GM12872 (cell line): ENCODE measurements at regions not wholly inside any gene's neighbourhood (a gene's known extent, or its start where the extent isn't known, plus 50 kb on each side); places are given as distances from the start of the nearest gene placed in this dataset.

Source experiments
- CTCF ChIP-seq: IDR thresholded peaks from 3 replicates; pipeline ENCODE4 v1.5.1; 2011; ENCODE audit warnings: low read depth, mild to moderate bottlenecking, low read length, moderate library complexity; ENCODE audit not compliant: insufficient read depth

DNA sequence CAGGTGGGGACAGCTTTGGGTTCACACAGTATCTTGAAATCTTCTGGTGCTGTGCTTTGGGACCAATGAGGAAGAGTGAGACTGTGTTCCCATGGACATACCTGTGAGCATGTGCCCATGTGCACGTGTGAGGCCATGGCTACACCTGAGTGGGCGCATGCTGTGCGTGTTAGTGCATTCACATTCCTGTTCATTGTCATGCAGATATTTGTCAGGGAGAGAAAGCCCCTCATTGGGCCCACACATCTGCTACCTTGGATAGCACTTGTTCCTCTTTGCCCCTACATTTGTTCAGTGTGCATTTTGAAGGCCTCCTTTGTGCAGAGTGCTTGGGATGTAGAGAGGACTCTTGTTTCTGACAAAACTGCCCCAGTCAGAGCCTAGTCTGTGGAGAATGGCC lies 154.3 kb upstream of the E2F8 start:
- no peak for TF ChIP-seq CTCF

DNA sequence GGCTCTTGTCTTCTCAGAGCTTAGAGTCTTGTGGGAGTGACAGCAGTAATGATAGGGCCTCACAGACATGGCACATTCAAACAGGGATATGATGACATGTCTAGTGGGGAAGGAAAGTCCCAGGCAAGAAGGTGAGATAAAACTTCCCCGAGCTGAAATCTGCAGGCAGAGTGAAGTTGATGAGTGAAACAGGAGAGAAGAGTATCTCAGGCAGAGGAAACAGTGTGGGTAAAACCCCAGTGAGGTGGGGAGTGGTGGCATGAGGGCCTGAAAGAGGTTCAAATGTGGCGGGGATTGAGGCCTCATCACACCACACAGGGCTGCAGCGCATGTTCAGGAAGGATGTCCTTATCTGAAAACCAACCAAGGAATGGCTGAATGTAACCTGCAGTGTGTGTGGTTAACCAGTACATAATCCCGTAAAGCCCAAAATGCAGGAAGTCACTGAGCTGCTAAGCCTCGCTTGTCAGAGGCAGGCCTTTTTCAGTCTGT lies 153.8 kb upstream of the E2F8 start:
- no peak for TF ChIP-seq CTCF

DNA sequence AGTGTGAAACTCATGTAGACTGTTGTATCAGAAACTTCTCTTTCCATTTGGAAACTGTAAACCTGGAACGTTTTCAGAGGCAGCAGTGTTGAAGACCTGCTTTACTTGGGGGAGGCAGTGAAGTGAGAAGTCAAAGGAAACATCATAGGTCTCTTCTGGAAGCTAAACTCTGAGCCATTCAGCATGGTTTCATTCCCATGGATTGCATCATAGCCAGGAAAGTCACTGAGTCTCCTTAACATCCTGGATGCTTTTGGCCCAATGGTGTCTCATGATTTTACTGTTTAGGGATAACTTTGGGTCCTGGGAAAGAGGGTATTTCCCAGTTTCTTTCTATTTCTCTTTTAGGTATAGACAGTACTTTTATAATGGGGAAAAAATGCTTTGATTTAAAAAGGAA lies 153.2 kb upstream of the E2F8 start:
- TF ChIP-seq CTCF: no peak

GRCh38 chr11:19392847-19393518 lies 152.2 kb upstream of the E2F8 start:
- no peak for TF ChIP-seq CTCF

- no peak for TF ChIP-seq CTCF
Observed at GRCh38 chr11:19392321-19392720, 151.6 kb upstream of the E2F8 start.

- TF ChIP-seq CTCF: no peak
Observed at GRCh38 chr11:19391652-19392051, 150.9 kb upstream of the E2F8 start.

- TF ChIP-seq CTCF: no peak
Observed at GRCh38 chr11:19391026-19391425, 150.3 kb upstream of the E2F8 start.
